ENCODE measurements at regions not wholly inside any gene's neighbourhood (a gene's known extent, or its start where the extent isn't known, plus 50 kb on each side); places are given as distances from the start of the nearest gene placed in this dataset.

DNA sequence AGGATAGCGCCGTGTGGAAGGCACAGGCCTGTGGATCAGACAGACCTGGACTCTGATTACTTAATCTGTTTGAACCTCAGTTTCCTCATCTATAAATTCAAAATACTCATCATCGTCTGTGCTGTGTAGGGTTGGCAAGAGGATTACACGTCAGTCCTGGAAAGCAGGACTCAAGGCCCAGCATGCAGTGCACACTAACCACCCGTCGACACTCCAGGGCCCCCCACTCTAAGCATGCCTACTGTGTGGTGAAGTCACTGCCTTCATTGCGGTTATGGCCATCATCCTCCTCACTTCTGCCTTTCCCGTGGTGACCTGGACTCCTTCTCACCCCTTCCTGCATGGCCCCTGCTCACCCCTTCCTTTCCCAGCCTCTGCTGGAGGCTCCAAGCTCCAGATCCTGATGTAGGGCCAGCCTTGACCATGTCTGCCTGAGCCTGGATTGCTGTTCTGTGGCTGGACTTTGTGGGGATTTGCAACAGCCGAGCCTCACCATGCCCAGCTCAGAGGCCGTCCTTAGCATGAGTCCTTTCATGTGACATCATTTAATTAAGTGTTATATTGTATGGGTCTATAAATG, 1158.0 kb downstream of the TBC1D22A start:
- no peaks in the 10 kb centered on the region for H3K4me1 ChIP-seq (ENCODE audit: control insufficient read depth, insufficient read depth, low read length)
- no peak overlapping the region for H3K27ac ChIP-seq (ENCODE audit: insufficient read depth, low read length)
- TF ChIP-seq SMC3 (IDR thresholded peaks at IDR 0.05; ENCODE audit: low read depth, low read length) (no peak), RAD21 (IDR thresholded peaks at IDR 0.05; ENCODE audit: low read length) (no peak), FOS (IDR thresholded peaks at IDR 0.05; ENCODE audit: low read depth, low read length) (no peak), CHD1 (IDR thresholded peaks at IDR 0.05; ENCODE audit: low read depth, low read length) (no peak)
- in situ Hi-C loops (cut with MboI; ENCODE audit: low sequenced_read_pairs) (no loop called here), dilution Hi-C loops (cut with HindIII; ENCODE audit: low sequenced_read_pairs, unreplicated experiment) (no loop called here), intact Hi-C loops (cut with micrococcal nuclease) (no loop called here)
- H3K36me3 ChIP-seq (ENCODE audit: control insufficient read depth, insufficient read depth, low read length) = no peaks in the 10 kb centered on the region
- ChIA-PET CTCF (no interaction called here), POLR2A (ENCODE audit: unreplicated experiment) (no interaction called here)
- H3K4ac ChIP-seq (ENCODE audit: low read depth, low read length) = no peak overlapping the region
- no peak overlapping the region for H3K56ac ChIP-seq (ENCODE audit: extremely low read depth, insufficient read depth, low read length)
- H3K9me1 ChIP-seq (ENCODE audit: insufficient read depth, low read length) = no peaks in the 10 kb centered on the region
- H2BK5ac ChIP-seq (ENCODE audit: low read depth, low read length, poor library complexity, severe bottlenecking) = no peak overlapping the region
- H2AFZ ChIP-seq (replicated peaks; ENCODE audit: low read length, poor library complexity) = no peak overlapping the region
- peaks cover 61% of the 10 kb centered on the region for H3K9me3 ChIP-seq (ENCODE audit: control insufficient read depth, insufficient read depth, low read length)
- H3K4me2 ChIP-seq (ENCODE audit: low read depth, low read length) = no peak overlapping the region
- H3K9ac ChIP-seq (ENCODE audit: low read depth, low read length) = no peak overlapping the region
- no peak overlapping the region for H3K4me3 ChIP-seq (ENCODE audit: insufficient read depth, low read depth, low read length)
- no peak overlapping the region for H2BK20ac ChIP-seq (ENCODE audit: low read depth, low read length)
- no peak overlapping the region for H4K91ac ChIP-seq (ENCODE audit: insufficient read depth, low read depth, low read length)
- H2AK9ac ChIP-seq (replicated peaks; ENCODE audit: low read depth, low read length, poor library complexity) = no peak overlapping the region
- H4K5ac ChIP-seq (ENCODE audit: low read depth, low read length) = no peak overlapping the region
- H3K79me1 ChIP-seq (ENCODE audit: low read depth in 1 of 2, low read length in 2 of 2) = no peaks in the 10 kb centered on the region
- H2AK5ac ChIP-seq (ENCODE audit: low read depth, low read length) = no peak overlapping the region
- BruUV-seq (replicated peaks) = no TSS peak
- no peak overlapping the region for H2BK15ac ChIP-seq (ENCODE audit: low read depth, low read length)
- H4K20me1 ChIP-seq (ENCODE audit: insufficient read depth, low read length) = no peaks in the 10 kb centered on the region
- H2BK120ac ChIP-seq (ENCODE audit: low read depth, low read length) = no peak overlapping the region
- no peaks in the 10 kb centered on the region for H3K27me3 ChIP-seq (ENCODE audit: control insufficient read depth, insufficient read depth, low read length)
- H3K14ac ChIP-seq (replicated peaks; ENCODE audit: low read depth, low read length) = no peak overlapping the region
- ATAC-seq (ENCODE audit: low read depth) (no peak), DNase-seq (no peak)
- WGBS, 2 experiments (ENCODE audit: extremely low coverage in 2 of 2, insufficient read length in 1 of 2) = no CpG with 5 or more reads among the region's 10 CpGs
- H3K23ac ChIP-seq (ENCODE audit: low read depth, low read length) = no peak overlapping the region
- no peak overlapping the region for H4K8ac ChIP-seq (ENCODE audit: low read depth in 2 of 2, low read length in 2 of 2)
- H3K18ac ChIP-seq (ENCODE audit: low read depth, low read length) = no peak overlapping the region

Data from IMR-90 (cell line).